GM12878 (cell line): ENCODE measurements at regions not wholly inside any gene's neighbourhood (a gene's known extent, or its start where the extent isn't known, plus 50 kb on each side); places are given as distances from the start of the nearest gene placed in this dataset.

Experiments
- HDAC2 ChIP-seq: fragments of 200-600 bp; sonication (generic); IDR thresholded peaks from 2 replicates; pipeline ENCODE4 v1.6.1; 2017
- POU2F2 ChIP-seq: IDR thresholded peaks from 3 replicates; pipeline ENCODE4 v1.6.1; 2011; ENCODE audit warnings: low read depth, mild to moderate bottlenecking, low read length, borderline replicate concordance
- RFX5 ChIP-seq: IDR thresholded peaks from 2 replicates; pipeline ENCODE4 v1.6.1; 2011; ENCODE audit warnings: low read depth, low read length, improper control_type of control experiment
- SIN3A ChIP-seq: IDR thresholded peaks from 2 replicates; pipeline ENCODE4 v1.6.1; 2012; ENCODE audit warnings: low read depth, low read length, improper control_type of control experiment
- TCF12 ChIP-seq: IDR thresholded peaks from 2 replicates; pipeline ENCODE4 v1.6.1; 2011; ENCODE audit warnings: low read depth, mild to moderate bottlenecking, low read length
- YBX1 ChIP-seq: fragments of 450-650 bp; IDR thresholded peaks from 2 replicates; pipeline ENCODE4 v1.6.1; 2016; ENCODE audit warnings: antibody characterized with exemption
- TF ChIP-seq, protein P1 (sequence below): fragments of 450-650 bp; IDR thresholded peaks from 2 replicates; pipeline ENCODE4 v1.6.1; 2017; ENCODE audit warnings: antibody characterized with exemption, mild to moderate bottlenecking, moderate library complexity
- TF ChIP-seq, protein P2 (sequence below): fragments of 450-650 bp; IDR thresholded peaks from 2 replicates; pipeline ENCODE4 v1.6.1; 2016; ENCODE audit warnings: mild to moderate bottlenecking, moderate library complexity, borderline replicate concordance
- TF ChIP-seq, protein P3 (sequence below), 3 experiments: IDR thresholded peaks in 2 of 3; conservative IDR thresholded peaks in 1 of 3; 2 replicates each; pipeline ENCODE4 v1.5.1; 2011; ENCODE audit warnings: low read depth in 3 of 3, low read length in 3 of 3, mild to moderate bottlenecking in 3 of 3, control low read depth in 2 of 3, moderate library complexity in 2 of 3, inconsistent platforms in 1 of 3, mixed read lengths in 1 of 3; ENCODE audit not compliant: control insufficient read depth in 2 of 3, insufficient read depth in 1 of 3; ENCODE audit errors: extremely low read depth in 1 of 3

DNA sequence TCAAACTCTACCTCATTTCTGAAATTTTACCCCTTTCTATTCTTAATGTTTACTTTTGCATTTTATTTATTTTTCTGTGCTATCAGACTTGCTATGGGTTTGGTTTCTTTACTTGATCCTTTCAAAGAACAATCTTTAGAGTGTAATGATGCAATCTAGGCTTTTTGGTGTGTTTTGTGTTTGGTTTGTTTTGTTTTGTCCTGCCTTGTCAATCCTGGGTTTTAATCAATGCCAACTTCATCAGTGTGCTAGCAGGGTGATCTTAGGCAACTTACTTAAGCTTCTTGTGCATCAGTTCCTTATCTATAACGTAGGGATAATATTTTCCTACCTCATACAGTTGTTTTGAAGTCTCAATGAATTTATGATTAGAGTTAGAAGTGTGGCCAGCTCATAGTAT, 350.4 kb downstream of the NR4A2 start (continued):
- TF ChIP-seq, protein P1, sequence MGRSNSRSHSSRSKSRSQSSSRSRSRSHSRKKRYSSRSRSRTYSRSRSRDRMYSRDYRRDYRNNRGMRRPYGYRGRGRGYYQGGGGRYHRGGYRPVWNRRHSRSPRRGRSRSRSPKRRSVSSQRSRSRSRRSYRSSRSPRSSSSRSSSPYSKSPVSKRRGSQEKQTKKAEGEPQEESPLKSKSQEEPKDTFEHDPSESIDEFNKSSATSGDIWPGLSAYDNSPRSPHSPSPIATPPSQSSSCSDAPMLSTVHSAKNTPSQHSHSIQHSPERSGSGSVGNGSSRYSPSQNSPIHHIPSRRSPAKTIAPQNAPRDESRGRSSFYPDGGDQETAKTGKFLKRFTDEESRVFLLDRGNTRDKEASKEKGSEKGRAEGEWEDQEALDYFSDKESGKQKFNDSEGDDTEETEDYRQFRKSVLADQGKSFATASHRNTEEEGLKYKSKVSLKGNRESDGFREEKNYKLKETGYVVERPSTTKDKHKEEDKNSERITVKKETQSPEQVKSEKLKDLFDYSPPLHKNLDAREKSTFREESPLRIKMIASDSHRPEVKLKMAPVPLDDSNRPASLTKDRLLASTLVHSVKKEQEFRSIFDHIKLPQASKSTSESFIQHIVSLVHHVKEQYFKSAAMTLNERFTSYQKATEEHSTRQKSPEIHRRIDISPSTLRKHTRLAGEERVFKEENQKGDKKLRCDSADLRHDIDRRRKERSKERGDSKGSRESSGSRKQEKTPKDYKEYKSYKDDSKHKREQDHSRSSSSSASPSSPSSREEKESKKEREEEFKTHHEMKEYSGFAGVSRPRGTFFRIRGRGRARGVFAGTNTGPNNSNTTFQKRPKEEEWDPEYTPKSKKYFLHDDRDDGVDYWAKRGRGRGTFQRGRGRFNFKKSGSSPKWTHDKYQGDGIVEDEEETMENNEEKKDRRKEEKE = no peak
- no peak for TF ChIP-seq RFX5
- TF ChIP-seq POU2F2 = no peak
- TF ChIP-seq YBX1 = no peak
- no peak for TF ChIP-seq TCF12
- TF ChIP-seq, protein P2, sequence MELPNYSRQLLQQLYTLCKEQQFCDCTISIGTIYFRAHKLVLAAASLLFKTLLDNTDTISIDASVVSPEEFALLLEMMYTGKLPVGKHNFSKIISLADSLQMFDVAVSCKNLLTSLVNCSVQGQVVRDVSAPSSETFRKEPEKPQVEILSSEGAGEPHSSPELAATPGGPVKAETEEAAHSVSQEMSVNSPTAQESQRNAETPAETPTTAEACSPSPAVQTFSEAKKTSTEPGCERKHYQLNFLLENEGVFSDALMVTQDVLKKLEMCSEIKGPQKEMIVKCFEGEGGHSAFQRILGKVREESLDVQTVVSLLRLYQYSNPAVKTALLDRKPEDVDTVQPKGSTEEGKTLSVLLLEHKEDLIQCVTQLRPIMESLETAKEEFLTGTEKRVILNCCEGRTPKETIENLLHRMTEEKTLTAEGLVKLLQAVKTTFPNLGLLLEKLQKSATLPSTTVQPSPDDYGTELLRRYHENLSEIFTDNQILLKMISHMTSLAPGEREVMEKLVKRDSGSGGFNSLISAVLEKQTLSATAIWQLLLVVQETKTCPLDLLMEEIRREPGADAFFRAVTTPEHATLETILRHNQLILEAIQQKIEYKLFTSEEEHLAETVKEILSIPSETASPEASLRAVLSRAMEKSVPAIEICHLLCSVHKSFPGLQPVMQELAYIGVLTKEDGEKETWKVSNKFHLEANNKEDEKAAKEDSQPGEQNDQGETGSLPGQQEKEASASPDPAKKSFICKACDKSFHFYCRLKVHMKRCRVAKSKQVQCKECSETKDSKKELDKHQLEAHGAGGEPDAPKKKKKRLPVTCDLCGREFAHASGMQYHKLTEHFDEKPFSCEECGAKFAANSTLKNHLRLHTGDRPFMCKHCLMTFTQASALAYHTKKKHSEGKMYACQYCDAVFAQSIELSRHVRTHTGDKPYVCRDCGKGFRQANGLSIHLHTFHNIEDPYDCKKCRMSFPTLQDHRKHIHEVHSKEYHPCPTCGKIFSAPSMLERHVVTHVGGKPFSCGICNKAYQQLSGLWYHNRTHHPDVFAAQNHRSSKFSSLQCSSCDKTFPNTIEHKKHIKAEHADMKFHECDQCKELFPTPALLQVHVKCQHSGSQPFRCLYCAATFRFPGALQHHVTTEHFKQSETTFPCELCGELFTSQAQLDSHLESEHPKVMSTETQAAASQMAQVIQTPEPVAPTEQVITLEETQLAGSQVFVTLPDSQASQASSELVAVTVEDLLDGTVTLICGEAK = no peak
- TF ChIP-seq SIN3A = no peak
- TF ChIP-seq, protein P3, sequence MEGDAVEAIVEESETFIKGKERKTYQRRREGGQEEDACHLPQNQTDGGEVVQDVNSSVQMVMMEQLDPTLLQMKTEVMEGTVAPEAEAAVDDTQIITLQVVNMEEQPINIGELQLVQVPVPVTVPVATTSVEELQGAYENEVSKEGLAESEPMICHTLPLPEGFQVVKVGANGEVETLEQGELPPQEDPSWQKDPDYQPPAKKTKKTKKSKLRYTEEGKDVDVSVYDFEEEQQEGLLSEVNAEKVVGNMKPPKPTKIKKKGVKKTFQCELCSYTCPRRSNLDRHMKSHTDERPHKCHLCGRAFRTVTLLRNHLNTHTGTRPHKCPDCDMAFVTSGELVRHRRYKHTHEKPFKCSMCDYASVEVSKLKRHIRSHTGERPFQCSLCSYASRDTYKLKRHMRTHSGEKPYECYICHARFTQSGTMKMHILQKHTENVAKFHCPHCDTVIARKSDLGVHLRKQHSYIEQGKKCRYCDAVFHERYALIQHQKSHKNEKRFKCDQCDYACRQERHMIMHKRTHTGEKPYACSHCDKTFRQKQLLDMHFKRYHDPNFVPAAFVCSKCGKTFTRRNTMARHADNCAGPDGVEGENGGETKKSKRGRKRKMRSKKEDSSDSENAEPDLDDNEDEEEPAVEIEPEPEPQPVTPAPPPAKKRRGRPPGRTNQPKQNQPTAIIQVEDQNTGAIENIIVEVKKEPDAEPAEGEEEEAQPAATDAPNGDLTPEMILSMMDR (IDR thresholded peaks at IDR 0.05 in 2 of 3, conservative IDR thresholded peaks at IDR 0.05 in 1 of 3; ENCODE audit: control insufficient read depth in 2 of 3, extremely low read depth in 1 of 3, insufficient read depth in 1 of 3, low read depth in 3 of 3, low read length in 3 of 3) = no peak
- TF ChIP-seq HDAC2 = no peak
